NCI-H1092 treated with DMSO at 0.1 percent for 48 hours (cell line): ENCODE measurements at regions not wholly inside any gene's neighbourhood (a gene's known extent, or its start where the extent isn't known, plus 50 kb on each side); places are given as distances from the start of the nearest gene placed in this dataset.
A peak's percentile ranks its signal among the peaks of the same experiment; 100 is the strongest.
"Not testable (repeated sequence)": the region's sequence is repeated elsewhere in the genome, so short reads cannot be mapped to it uniquely, and the experiment has no call there.

Source experiments
- DNase-seq: peaks from one replicate; lab custom pipeline; 2025; lab: John Stamatoyannopoulos, UW

GRCh38 chr7:131673576-131673975 is 117.1 kb upstream of the PODXL start:
- DNase-seq = no peak

GRCh38 chr7:131670406-131670805 is 114.0 kb upstream of the PODXL start:
- no peak for DNase-seq

GRCh38 chr7:131667699-131668098 is 111.3 kb upstream of the PODXL start:
- no peak for DNase-seq

- DNase-seq = no peak
These were observed 108.6 kb upstream of the PODXL start for GRCh38 chr7:131665021-131665420.

- no peak for DNase-seq
These were observed 108.1 kb upstream of the PODXL start for GRCh38 chr7:131664570-131664969.

GRCh38 chr7:131662301-131662873 is 106.0 kb upstream of the PODXL start:
- DNase-seq = not testable (repeated sequence)

- no peak for DNase-seq
These were observed 101.5 kb upstream of the PODXL start for GRCh38 chr7:131657881-131658280.

- no peak for DNase-seq
These were observed 100.7 kb upstream of the PODXL start for GRCh38 chr7:131656980-131657723.

GRCh38 chr7:131655866-131656265 is 99.4 kb upstream of the PODXL start:
- DNase-seq = no peak

- no peak for DNase-seq
These were observed 99.0 kb upstream of the PODXL start for GRCh38 chr7:131655447-131655846.

GRCh38 chr7:131654668-131655326 is 98.4 kb upstream of the PODXL start:
- peak; percentile 75 for DNase-seq

- no peak for DNase-seq
These were observed 97.8 kb upstream of the PODXL start for GRCh38 chr7:131654249-131654558.

GRCh38 chr7:131653418-131654248 is 97.2 kb upstream of the PODXL start:
- DNase-seq = no peak

- no peak for DNase-seq
These were observed 96.5 kb upstream of the PODXL start for GRCh38 chr7:131652934-131653333.

- DNase-seq = no peak
These were observed 95.8 kb upstream of the PODXL start for GRCh38 chr7:131652194-131652593.

GRCh38 chr7:131649879-131650278 is 93.5 kb upstream of the PODXL start:
- DNase-seq = no peak

- no peak for DNase-seq
These were observed 92.6 kb upstream of the PODXL start for GRCh38 chr7:131649003-131649541.

GRCh38 chr7:131648491-131648890 is 92.1 kb upstream of the PODXL start:
- no peak for DNase-seq

GRCh38 chr7:131646203-131646602 is 89.8 kb upstream of the PODXL start:
- DNase-seq = no peak

GRCh38 chr7:131642429-131642828 is 86.0 kb upstream of the PODXL start:
- DNase-seq = no peak

- no peak for DNase-seq
These were observed 84.3 kb upstream of the PODXL start for GRCh38 chr7:131640686-131641085.
